ENCODE measurements at regions not wholly inside any gene's neighbourhood (a gene's known extent, or its start where the extent isn't known, plus 50 kb on each side); places are given as distances from the start of the nearest gene placed in this dataset.

- Histone ChIP-seq H3K4me2 (no peak overlapping the region), H3K27me3 (ENCODE audit: insufficient read depth, low read depth) (no peaks in the 10 kb centered on the region), H3K4me1 (ENCODE audit: low read depth, poor library complexity, severe bottlenecking) (no peaks in the 10 kb centered on the region), H2AFZ (ENCODE audit: low read depth) (no peak overlapping the region), H3K9ac (no peak overlapping the region), H4K20me1 (ENCODE audit: insufficient read depth) (no peaks in the 10 kb centered on the region), H3K27ac (no peak overlapping the region), H3K79me2 (ENCODE audit: insufficient read depth, low read depth) (no peaks in the 10 kb centered on the region), H3K4me3 (IDR thresholded peaks at IDR 0.05; ENCODE audit: insufficient read depth, low read depth, low read length) (no peak overlapping the region), H3K36me3 (ENCODE audit: insufficient read depth) (no peaks in the 10 kb centered on the region)
- TF ChIP-seq CTCF (conservative IDR thresholded peaks at IDR 0.05; ENCODE audit: low read depth, low read length): no peak
Measured at GRCh38 chr17:68734931-68735330, 133.8 kb upstream of the FAM20A start.

GRCh38 chr17:68734187-68734900, 133.2 kb upstream of the FAM20A start:
- H2AFZ ChIP-seq (ENCODE audit: low read depth): no peak overlapping the region
- no peaks in the 10 kb centered on the region for H3K36me3 ChIP-seq (ENCODE audit: insufficient read depth)
- H3K27me3 ChIP-seq (ENCODE audit: insufficient read depth, low read depth): no peaks in the 10 kb centered on the region
- H3K27ac ChIP-seq: no peak overlapping the region
- H3K4me2 ChIP-seq: no peak overlapping the region
- TF ChIP-seq CTCF (conservative IDR thresholded peaks at IDR 0.05; ENCODE audit: low read depth, low read length): no peak
- no peaks in the 10 kb centered on the region for H3K4me1 ChIP-seq (ENCODE audit: low read depth, poor library complexity, severe bottlenecking)
- H3K4me3 ChIP-seq (IDR thresholded peaks at IDR 0.05; ENCODE audit: insufficient read depth, low read depth, low read length): no peak overlapping the region
- H3K79me2 ChIP-seq (ENCODE audit: insufficient read depth, low read depth): no peaks in the 10 kb centered on the region
- H3K9ac ChIP-seq: no peak overlapping the region
- no peaks in the 10 kb centered on the region for H4K20me1 ChIP-seq (ENCODE audit: insufficient read depth)

GRCh38 chr17:68733241-68734176, 132.3 kb upstream of the FAM20A start:
- no peaks in the 10 kb centered on the region for H3K4me1 ChIP-seq (ENCODE audit: low read depth, poor library complexity, severe bottlenecking)
- no peaks in the 10 kb centered on the region for H4K20me1 ChIP-seq (ENCODE audit: insufficient read depth)
- no peaks in the 10 kb centered on the region for H3K36me3 ChIP-seq (ENCODE audit: insufficient read depth)
- H3K9ac ChIP-seq: no peak overlapping the region
- no peak overlapping the region for H3K4me2 ChIP-seq
- no peak overlapping the region for H3K27ac ChIP-seq
- H3K79me2 ChIP-seq (ENCODE audit: insufficient read depth, low read depth): no peaks in the 10 kb centered on the region
- H2AFZ ChIP-seq (ENCODE audit: low read depth): no peak overlapping the region
- no peaks in the 10 kb centered on the region for H3K27me3 ChIP-seq (ENCODE audit: insufficient read depth, low read depth)
- no peak for TF ChIP-seq CTCF (conservative IDR thresholded peaks at IDR 0.05; ENCODE audit: low read depth, low read length)
- no peak overlapping the region for H3K4me3 ChIP-seq (IDR thresholded peaks at IDR 0.05; ENCODE audit: insufficient read depth, low read depth, low read length)

- H3K27ac ChIP-seq: no peak overlapping the region
- no peaks in the 10 kb centered on the region for H3K36me3 ChIP-seq (ENCODE audit: insufficient read depth)
- H3K9ac ChIP-seq: no peak overlapping the region
- no peak for TF ChIP-seq CTCF (conservative IDR thresholded peaks at IDR 0.05; ENCODE audit: low read depth, low read length)
- H3K4me2 ChIP-seq: no peak overlapping the region
- H4K20me1 ChIP-seq (ENCODE audit: insufficient read depth): no peaks in the 10 kb centered on the region
- no peaks in the 10 kb centered on the region for H3K79me2 ChIP-seq (ENCODE audit: insufficient read depth, low read depth)
- H2AFZ ChIP-seq (ENCODE audit: low read depth): no peak overlapping the region
- H3K27me3 ChIP-seq (ENCODE audit: insufficient read depth, low read depth): no peaks in the 10 kb centered on the region
- no peaks in the 10 kb centered on the region for H3K4me1 ChIP-seq (ENCODE audit: low read depth, poor library complexity, severe bottlenecking)
- H3K4me3 ChIP-seq (IDR thresholded peaks at IDR 0.05; ENCODE audit: insufficient read depth, low read depth, low read length): no peak overlapping the region
Measured at GRCh38 chr17:68732301-68732749, 131.2 kb upstream of the FAM20A start.

Data from KMS-11 (cell line).